ENCODE measurements at regions not wholly inside any gene's neighbourhood (a gene's known extent, or its start where the extent isn't known, plus 50 kb on each side); places are given as distances from the start of the nearest gene placed in this dataset.
"Not testable (repeated sequence)": the region's sequence is repeated elsewhere in the genome, so short reads cannot be mapped to it uniquely, and the experiment has no call there.

- Histone ChIP-seq H3K27me3 (ENCODE audit: low read length) (no peaks in the 10 kb centered on the region), H3K79me2 (ENCODE audit: insufficient read depth, low read length) (no peaks in the 10 kb centered on the region), H3K9ac (ENCODE audit: low read length) (no peak overlapping the region), H2AFZ (ENCODE audit: low read depth, low read length, severe bottlenecking) (no peak overlapping the region), H4K20me1 (ENCODE audit: low read depth, low read length) (no peaks in the 10 kb centered on the region), H3K27ac (ENCODE audit: low read depth, low read length) (no peak overlapping the region), H3K4me3 (ENCODE audit: insufficient read depth, low read length, poor library complexity, severe bottlenecking) (no peak overlapping the region), H3K9me3 (ENCODE audit: insufficient read depth, low read length) (no peaks in the 10 kb centered on the region), H3K36me3 (ENCODE audit: low read length) (no peaks in the 10 kb centered on the region), H3K4me2 (ENCODE audit: low read depth, low read length, poor library complexity, severe bottlenecking) (no peak overlapping the region), H3F3A (ENCODE audit: insufficient read depth) (no peaks in the 10 kb centered on the region), H3K9me2 (replicated peaks; ENCODE audit: insufficient read depth, low read length) (no peaks in the 10 kb centered on the region)
- TF ChIP-seq, protein P1, sequence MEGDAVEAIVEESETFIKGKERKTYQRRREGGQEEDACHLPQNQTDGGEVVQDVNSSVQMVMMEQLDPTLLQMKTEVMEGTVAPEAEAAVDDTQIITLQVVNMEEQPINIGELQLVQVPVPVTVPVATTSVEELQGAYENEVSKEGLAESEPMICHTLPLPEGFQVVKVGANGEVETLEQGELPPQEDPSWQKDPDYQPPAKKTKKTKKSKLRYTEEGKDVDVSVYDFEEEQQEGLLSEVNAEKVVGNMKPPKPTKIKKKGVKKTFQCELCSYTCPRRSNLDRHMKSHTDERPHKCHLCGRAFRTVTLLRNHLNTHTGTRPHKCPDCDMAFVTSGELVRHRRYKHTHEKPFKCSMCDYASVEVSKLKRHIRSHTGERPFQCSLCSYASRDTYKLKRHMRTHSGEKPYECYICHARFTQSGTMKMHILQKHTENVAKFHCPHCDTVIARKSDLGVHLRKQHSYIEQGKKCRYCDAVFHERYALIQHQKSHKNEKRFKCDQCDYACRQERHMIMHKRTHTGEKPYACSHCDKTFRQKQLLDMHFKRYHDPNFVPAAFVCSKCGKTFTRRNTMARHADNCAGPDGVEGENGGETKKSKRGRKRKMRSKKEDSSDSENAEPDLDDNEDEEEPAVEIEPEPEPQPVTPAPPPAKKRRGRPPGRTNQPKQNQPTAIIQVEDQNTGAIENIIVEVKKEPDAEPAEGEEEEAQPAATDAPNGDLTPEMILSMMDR (IDR thresholded peaks at IDR 0.05; ENCODE audit: insufficient read depth, low read length, poor library complexity, severe bottlenecking) = no peak
- no peak for TF ChIP-seq EZH2phosphoT487 (conservative IDR thresholded peaks at IDR 0.05; ENCODE audit: low read length)
Measured at GRCh38 chr20:60192326-60192725, 234.1 kb downstream of the CDH26 start.

- H3F3A ChIP-seq (ENCODE audit: insufficient read depth); H3K27ac ChIP-seq (ENCODE audit: low read depth, low read length); H2AFZ ChIP-seq (ENCODE audit: low read depth, low read length, severe bottlenecking); H3K9me3 ChIP-seq (ENCODE audit: insufficient read depth, low read length); H3K27me3 ChIP-seq (ENCODE audit: low read length); H3K9me2 ChIP-seq (replicated peaks; ENCODE audit: insufficient read depth, low read length); H3K4me2 ChIP-seq (ENCODE audit: low read depth, low read length, poor library complexity, severe bottlenecking); H3K4me3 ChIP-seq (ENCODE audit: insufficient read depth, low read length, poor library complexity, severe bottlenecking); H3K9ac ChIP-seq (ENCODE audit: low read length); H4K20me1 ChIP-seq (ENCODE audit: low read depth, low read length); H3K79me2 ChIP-seq (ENCODE audit: insufficient read depth, low read length); H3K36me3 ChIP-seq (ENCODE audit: low read length): not testable (repeated sequence)
Measured at GRCh38 chr20:60199132-60199531, 240.9 kb downstream of the CDH26 start.

GRCh38 chr20:60199866-60200265, 241.6 kb downstream of the CDH26 start:
- no peak overlapping the region for H3K27ac ChIP-seq (ENCODE audit: low read depth, low read length)

DNA sequence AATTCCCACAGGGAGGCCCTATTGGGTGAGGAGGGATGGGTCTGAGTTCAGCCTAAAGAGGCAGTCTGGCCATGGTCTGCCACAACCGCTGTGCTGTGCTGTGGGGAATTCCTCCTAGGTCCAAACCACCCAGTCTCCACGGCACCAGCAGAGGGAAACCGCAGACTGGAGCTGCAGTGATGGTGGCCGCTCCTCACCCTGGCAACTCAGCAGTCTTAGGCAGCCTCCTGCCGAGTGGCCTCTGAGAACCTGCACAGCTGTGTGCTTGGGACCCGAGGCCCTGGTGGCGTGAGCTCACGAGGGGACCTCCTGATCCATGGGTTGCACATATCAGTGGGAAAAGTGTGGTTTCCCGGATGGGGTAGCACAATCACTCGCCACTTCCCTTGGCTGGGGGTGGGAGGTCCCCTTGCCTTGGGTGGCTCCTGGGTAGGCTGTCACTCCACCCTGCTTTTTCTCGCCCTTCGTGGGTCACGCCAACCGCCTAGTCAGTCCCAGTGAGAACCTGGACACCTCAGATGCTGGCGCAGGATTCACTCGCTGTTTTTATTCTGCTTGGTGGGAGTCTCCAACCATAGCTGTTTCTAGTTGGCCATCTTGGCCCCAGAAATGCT, 242.2 kb downstream of the CDH26 start:
- no peak overlapping the region for H3K4me3 ChIP-seq (ENCODE audit: insufficient read depth, low read length, poor library complexity, severe bottlenecking)
- no peaks in the 10 kb centered on the region for H3F3A ChIP-seq (ENCODE audit: insufficient read depth)
- no peak overlapping the region for H3K4me2 ChIP-seq (ENCODE audit: low read depth, low read length, poor library complexity, severe bottlenecking)
- no peaks in the 10 kb centered on the region for H3K36me3 ChIP-seq (ENCODE audit: low read length)
- H3K9ac ChIP-seq (ENCODE audit: low read length) = no peak overlapping the region
- H3K27me3 ChIP-seq (ENCODE audit: low read length) = no peaks in the 10 kb centered on the region
- no peaks in the 10 kb centered on the region for H4K20me1 ChIP-seq (ENCODE audit: low read depth, low read length)
- no peak overlapping the region for H2AFZ ChIP-seq (ENCODE audit: low read depth, low read length, severe bottlenecking)
- H3K79me2 ChIP-seq (ENCODE audit: insufficient read depth, low read length) = no peaks in the 10 kb centered on the region
- TF ChIP-seq EZH2phosphoT487 (conservative IDR thresholded peaks at IDR 0.05; ENCODE audit: low read length) = no peak
- TF ChIP-seq, protein P1 (IDR thresholded peaks at IDR 0.05; ENCODE audit: insufficient read depth, low read length, poor library complexity, severe bottlenecking) = no peak
- H3K27ac ChIP-seq (ENCODE audit: low read depth, low read length) = no peak overlapping the region
- H3K9me2 ChIP-seq (replicated peaks; ENCODE audit: insufficient read depth, low read length) = no peaks in the 10 kb centered on the region
- H3K9me3 ChIP-seq (ENCODE audit: insufficient read depth, low read length) = no peaks in the 10 kb centered on the region

More at GRCh38 chr20:60199866-60200265, 241.6 kb downstream of the CDH26 start:
- Histone ChIP-seq H3K9ac (ENCODE audit: low read length) (no peak overlapping the region), H3F3A (ENCODE audit: insufficient read depth) (no peaks in the 10 kb centered on the region), H3K36me3 (ENCODE audit: low read length) (no peaks in the 10 kb centered on the region), H3K9me3 (ENCODE audit: insufficient read depth, low read length) (no peaks in the 10 kb centered on the region), H3K79me2 (ENCODE audit: insufficient read depth, low read length) (no peaks in the 10 kb centered on the region), H3K27me3 (ENCODE audit: low read length) (no peaks in the 10 kb centered on the region), H4K20me1 (ENCODE audit: low read depth, low read length) (no peaks in the 10 kb centered on the region), H2AFZ (ENCODE audit: low read depth, low read length, severe bottlenecking) (no peak overlapping the region), H3K4me2 (ENCODE audit: low read depth, low read length, poor library complexity, severe bottlenecking) (no peak overlapping the region), H3K9me2 (replicated peaks; ENCODE audit: insufficient read depth, low read length) (no peaks in the 10 kb centered on the region), H3K4me3 (ENCODE audit: insufficient read depth, low read length, poor library complexity, severe bottlenecking) (no peak overlapping the region)
- no peak for TF ChIP-seq EZH2phosphoT487 (conservative IDR thresholded peaks at IDR 0.05; ENCODE audit: low read length)
- TF ChIP-seq, protein P1 (IDR thresholded peaks at IDR 0.05; ENCODE audit: insufficient read depth, low read length, poor library complexity, severe bottlenecking) = no peak
